Stimulated activated CD4-positive, alpha-beta T cell treated with anti-CD3 and anti-CD28 coated beads, Interleukin-12 subunit alpha, Interleukin-12 subunit beta, amount 100 ng/mL, for 24 hours (primary cell): ENCODE measurements at regions not wholly inside any gene's neighbourhood (a gene's known extent, or its start where the extent isn't known, plus 50 kb on each side); places are given as distances from the start of the nearest gene placed in this dataset.

ENCODE experiments used
- DNase-seq, 2 experiments: peaks; one replicate each; pipeline ENCODE4 v3.0.0-alpha.2; 2020; ENCODE audit warnings: low read depth in 2 of 2

DNA sequence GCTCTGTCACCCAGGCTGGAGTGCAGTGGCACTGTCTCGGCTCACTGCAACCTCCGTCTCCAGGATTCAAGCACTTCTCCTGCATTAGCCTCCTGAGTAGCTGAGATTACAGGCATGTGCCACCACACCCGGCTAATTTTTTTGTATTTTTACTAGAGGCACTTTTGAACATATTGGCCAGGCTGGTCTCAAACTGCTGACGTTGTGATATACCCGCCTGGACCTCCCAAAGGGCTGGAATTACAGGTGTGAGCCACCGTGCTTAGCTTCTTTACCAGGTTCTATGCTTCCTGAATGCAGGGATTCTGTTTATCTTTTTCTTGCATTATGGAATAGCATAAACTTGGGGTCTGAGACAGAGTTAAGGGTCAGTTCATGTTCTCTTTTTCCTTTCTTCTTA, 317.9 kb upstream of the RBFOX1 start:
- DNase-seq: no peak

GRCh38 chr16:7013990-7014389, 318.7 kb upstream of the RBFOX1 start:
- no peak for DNase-seq

GRCh38 chr16:7004266-7004665, 328.4 kb upstream of the RBFOX1 start:
- DNase-seq: no peak

DNA sequence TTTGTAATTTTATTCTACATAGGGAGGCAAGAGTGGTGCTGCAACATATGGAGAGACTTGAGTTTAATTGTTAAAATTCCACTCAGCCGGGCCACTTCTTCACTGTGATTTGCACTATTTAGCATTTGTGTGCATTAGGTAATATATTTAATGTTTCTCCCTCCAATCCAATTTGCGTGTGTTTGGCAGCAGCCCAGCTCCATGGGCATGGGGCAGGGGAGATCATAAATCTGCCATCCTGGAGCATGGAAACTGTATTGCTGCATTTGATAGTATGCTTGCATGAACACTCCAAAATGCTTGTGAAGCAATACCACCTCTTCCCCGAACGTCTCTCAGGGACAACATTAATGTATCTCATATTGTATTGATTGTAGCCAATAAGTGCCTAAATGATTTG, 339.1 kb upstream of the RBFOX1 start:
- no peak for DNase-seq

DNA sequence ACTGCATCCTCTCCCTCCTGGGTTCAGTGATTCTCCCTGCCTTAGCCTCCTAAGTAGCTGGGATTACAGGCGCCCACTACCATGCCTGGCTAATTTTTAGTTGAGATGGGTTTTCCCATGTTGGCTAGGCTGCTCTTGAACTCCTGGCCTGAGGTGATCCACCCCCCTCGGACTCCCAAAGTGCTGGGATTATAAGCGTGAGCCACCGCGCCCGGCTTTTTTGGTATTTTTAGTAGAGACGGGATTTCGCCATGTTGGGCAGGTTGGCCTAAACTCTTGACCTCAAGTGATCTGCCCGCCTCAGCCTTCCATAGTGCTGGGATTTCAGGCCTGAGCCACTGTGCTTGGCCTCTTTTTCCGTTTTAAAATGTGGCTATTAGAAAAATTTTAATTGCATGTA, 343.8 kb upstream of the RBFOX1 start:
- no peak for DNase-seq

- no peak for DNase-seq
Observed at GRCh38 chr16:6977916-6978315, 354.7 kb upstream of the RBFOX1 start.

DNA sequence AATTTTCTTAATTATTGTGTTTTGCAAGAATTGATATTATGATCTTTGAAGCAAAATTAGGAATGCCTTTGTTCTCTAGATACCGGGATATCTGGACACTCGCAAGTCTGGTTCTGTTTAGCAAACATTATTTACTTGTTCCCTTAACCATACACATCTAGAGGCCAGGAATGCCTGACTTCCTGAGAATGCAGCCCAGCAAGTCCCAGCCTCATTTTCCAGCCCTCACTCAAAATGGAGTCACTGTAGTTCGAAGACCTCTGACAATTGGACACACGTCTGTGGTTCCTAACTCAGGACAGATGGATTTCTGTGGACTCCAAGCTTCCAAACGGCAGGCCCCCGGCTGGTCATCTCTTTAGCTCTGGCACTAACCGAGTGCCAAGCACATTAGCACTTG, 355.4 kb upstream of the RBFOX1 start:
- DNase-seq: no peak

DNA sequence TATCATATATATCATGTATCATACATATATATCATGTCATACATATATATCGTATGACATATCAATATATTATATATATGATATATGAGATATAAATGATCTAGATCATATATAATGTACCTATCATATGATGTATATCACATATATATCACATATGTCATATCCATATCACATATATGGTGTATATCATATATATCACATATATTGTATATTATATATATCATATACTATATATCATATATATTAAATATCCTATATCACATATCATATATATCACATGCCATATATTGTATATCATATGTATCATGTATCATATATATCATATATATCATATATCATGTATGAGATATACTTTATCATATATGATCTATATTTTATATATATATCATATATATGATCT, 355.9 kb upstream of the RBFOX1 start:
- DNase-seq: no peak

DNA sequence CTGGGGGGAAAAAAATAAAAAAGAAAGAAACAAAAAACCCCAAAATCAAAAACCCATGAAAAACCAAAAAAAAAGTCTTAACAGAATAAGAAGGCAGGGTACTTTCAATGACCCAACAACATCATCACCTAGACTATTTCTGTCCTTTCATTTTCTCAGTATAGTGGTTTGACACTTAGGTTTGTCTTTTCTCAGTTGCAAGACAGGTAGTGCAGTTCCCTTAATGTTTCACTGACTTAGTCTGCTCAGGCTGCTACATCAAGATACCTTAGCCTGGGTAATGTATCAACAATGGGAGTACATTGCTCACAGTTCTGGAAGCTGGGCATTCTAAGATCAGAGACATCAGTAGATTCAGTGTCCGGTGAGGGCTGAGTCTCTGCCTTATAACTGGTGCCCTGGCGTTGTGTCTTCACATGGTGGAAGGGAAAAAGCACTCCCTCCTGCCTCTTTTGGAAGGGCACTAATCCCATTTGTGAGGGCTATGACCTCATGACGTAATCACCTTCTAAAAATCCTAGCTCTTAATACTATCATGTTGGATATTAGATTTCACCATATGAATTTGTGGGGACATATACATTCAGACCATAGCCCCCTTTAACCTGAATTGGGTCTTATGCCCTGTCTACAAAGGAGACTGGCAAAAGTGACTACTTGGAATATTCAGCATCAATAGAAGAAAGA, 362.3 kb upstream of the RBFOX1 start:
- DNase-seq: no peak

DNA sequence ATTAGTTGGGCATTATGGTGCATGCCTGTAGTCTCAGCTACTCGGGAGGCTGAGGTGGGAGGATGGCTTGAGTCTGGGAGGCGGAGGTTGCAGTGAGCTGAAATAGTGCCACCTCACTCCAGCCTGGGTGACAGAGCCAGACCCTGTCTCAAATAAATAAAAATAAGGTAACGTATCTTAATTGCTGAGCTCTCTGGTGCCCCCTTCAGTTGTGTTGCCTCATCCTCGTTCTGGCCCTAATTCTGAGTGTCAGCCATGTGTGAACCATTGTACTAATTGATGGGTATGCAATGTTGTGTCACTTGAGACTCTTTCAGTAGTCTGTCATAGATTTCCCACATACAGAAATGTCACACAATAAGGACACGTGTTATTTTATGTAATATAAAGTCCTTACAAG, 363.1 kb upstream of the RBFOX1 start:
- DNase-seq: no peak

- no peak for DNase-seq
Observed at GRCh38 chr16:6967796-6968320, 364.8 kb upstream of the RBFOX1 start.

DNA sequence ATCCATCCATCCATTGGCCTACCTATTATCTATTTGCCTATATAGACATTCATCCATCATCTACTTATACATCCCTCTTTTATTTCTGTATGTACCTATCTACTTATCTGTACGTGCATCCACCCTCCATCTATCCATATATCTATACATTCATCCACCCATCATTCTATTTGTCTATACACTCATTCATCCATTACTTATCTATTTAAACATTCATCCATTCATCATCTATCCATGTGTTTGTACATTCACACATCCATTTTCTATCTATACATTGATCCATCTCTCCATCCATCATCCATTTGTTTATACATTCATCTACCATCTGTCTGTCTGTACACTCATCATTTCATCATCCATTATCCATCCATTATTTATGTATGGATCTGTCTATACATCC, 365.7 kb upstream of the RBFOX1 start:
- no peak for DNase-seq

DNA sequence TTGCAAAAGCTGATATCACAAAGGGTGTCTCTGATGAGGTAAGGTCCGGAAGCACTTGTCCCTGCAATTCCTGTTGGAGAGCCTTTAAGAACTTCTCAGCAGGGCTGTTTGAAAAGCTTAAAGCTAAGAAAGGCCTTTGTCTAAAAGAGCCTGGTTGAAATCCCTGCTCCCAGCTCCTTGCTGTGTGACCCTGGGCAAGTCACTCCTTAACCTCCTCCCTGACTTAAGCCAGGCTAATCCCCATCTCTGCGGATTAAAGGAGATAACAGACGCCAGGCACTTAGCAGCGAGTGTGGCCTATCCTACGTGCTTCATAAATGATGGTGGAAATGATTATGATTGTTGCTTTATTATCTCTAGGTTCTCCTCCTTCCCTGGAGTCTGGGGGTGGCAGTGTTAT, 368.0 kb upstream of the RBFOX1 start:
- DNase-seq: no peak

DNA sequence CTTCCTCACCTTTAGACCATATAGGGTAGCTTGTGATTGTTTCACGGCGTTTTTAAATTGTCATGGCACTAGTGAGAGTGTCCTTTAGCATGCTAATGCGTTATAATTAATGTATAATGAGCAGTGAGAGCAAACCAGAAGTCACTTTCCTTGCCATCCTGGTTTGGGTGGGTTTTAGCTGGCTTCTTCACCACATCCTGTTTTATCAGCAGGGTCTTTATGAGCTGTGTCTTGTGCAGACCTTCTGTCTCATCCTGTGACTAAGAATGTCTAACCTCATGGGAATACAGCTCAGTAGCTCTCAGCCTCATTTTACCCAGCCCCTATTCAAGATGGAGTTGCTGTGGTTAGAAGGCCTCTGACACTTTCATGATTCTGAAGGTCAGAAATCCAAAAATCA, 370.9 kb upstream of the RBFOX1 start:
- DNase-seq: no peak

GRCh38 chr16:6958184-6958583, 374.5 kb upstream of the RBFOX1 start:
- DNase-seq: no peak

- no peak for DNase-seq
Observed at GRCh38 chr16:6957681-6958080, 375.0 kb upstream of the RBFOX1 start.

- DNase-seq: no peak
Observed at GRCh38 chr16:6956511-6956910, 376.1 kb upstream of the RBFOX1 start.

DNA sequence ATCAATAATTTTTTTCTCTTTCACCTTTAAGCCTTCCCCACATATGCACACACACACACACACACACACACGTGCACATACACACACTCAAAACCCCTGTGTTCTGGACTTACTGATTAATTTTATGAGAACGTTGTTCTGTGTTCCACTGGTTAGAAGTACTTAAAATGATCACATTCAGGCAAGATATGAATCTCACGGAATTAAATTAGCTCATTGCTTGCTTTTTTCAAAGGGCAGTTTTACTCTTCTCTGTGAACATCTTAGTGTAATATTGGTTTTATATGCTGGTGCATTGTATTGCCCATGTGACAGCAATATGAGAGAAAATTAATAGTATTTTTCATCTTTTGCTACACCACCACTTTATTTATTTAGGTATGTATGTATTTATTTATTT, 377.3 kb upstream of the RBFOX1 start:
- DNase-seq: no peak

DNA sequence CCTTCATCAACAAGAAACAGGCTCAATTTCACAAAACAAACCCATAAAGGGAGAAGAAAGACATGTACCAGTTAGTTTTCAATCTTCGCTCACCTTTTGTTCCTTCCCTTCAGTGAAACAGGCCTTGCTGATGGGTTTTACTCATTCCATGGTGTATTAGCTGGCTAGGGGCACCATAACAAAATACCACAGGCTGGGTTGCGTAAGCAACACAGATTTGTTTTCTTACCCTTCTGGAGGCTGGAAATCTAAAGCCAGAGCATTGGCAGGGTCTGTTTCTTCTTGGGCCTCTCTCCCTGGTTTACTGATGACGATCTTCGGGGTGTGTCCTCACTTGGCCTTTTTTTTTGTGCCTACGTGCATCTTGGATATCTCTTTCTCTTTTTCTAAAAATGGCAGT, 383.4 kb upstream of the RBFOX1 start:
- no peak for DNase-seq

- no peak for DNase-seq
Observed at GRCh38 chr16:6947291-6947690, 385.4 kb upstream of the RBFOX1 start.

GRCh38 chr16:6946802-6947201, 385.8 kb upstream of the RBFOX1 start:
- no peak for DNase-seq

- DNase-seq: no peak
Observed at GRCh38 chr16:6946106-6946505, 386.5 kb upstream of the RBFOX1 start.

DNA sequence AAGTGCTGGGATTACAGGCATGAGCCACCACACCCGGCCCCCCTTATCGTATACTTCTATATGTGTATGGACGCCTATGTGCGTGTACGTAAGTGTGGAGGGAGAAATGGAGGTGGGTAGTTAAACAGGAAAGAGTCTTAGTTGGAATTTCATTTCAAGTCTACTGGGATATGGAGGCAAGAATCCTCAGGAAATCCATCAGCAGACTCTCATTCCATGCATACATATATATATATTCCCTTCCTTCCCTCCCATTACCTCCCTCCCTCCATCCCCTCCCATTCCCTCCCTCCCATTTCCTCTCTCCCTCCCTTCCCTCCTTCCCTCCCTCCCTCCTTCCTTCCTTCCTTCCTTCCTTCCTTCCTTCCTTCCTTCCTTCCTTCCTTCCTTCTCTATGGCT, 391.7 kb upstream of the RBFOX1 start:
- DNase-seq: no peak

- no peak for DNase-seq
Observed at GRCh38 chr16:6937641-6938040, 395.0 kb upstream of the RBFOX1 start.
